GM23338 (cell line): ENCODE measurements at regions not wholly inside any gene's neighbourhood (a gene's known extent, or its start where the extent isn't known, plus 50 kb on each side); places are given as distances from the start of the nearest gene placed in this dataset.

Source experiments
- ATAC-seq: fragments of 200-7000 bp; cut with Tn5 transposase; 3 replicates; pipeline ENCODE4 v1.9.1; 2020
- DNase-seq: peaks from one replicate; pipeline ENCODE4 v3.0.0-alpha.2; 2015; ENCODE audit warnings: low spot score
- H2AFZ ChIP-seq: fragments of 200-600 bp; sonication (generic); 2 replicates; pipeline ENCODE4 v1.8.0; 2016; ENCODE audit warnings: antibody characterized with exemption, mild to moderate bottlenecking, moderate library complexity
- H3F3A ChIP-seq: fragments of 200-600 bp; sonication (generic); replicated peaks from 2 replicates; pipeline ENCODE4 v1.8.0; 2017; ENCODE audit warnings: antibody characterized with exemption, mixed run types, low read depth
- H3K27ac ChIP-seq: fragments of 200-600 bp; sonication (generic); 2 replicates; pipeline ENCODE4 v1.6.1; 2016; ENCODE audit warnings: low read depth
- H3K27me3 ChIP-seq: fragments of 200-600 bp; sonication (generic); 2 replicates; pipeline ENCODE4 v1.8.0; 2016; ENCODE audit warnings: mild to moderate bottlenecking, mixed run types, moderate library complexity; ENCODE audit not compliant: insufficient read depth
- H3K36me3 ChIP-seq: fragments of 200-600 bp; sonication (generic); 2 replicates; pipeline ENCODE4 v1.8.0; 2016; ENCODE audit warnings: mild to moderate bottlenecking; ENCODE audit not compliant: insufficient read depth
- H3K4me1 ChIP-seq: fragments of 200-600 bp; sonication (generic); 2 replicates; pipeline ENCODE4 v1.8.0; 2016; ENCODE audit warnings: mild to moderate bottlenecking, moderate library complexity; ENCODE audit not compliant: insufficient read depth
- H3K4me2 ChIP-seq: fragments of 200-600 bp; sonication (generic); 2 replicates; pipeline ENCODE4 v1.7.1; 2017; ENCODE audit warnings: mixed run types
- H3K4me3 ChIP-seq: fragments of 200-600 bp; sonication (generic); 2 replicates; pipeline ENCODE4 v1.6.1; 2016; ENCODE audit warnings: mixed run types
- H3K79me2 ChIP-seq: fragments of 200-600 bp; sonication (generic); replicated peaks from 2 replicates; pipeline ENCODE4 v1.8.0; 2017; ENCODE audit warnings: mild to moderate bottlenecking; ENCODE audit not compliant: insufficient read depth
- H3K9me2 ChIP-seq: fragments of 200-600 bp; sonication (generic); 2 replicates; pipeline ENCODE4 v1.8.0; 2017; ENCODE audit not compliant: insufficient read depth
- H4K20me1 ChIP-seq: fragments of 200-600 bp; sonication (generic); replicated peaks from 2 replicates; pipeline ENCODE4 v1.8.0; 2017; ENCODE audit warnings: mild to moderate bottlenecking; ENCODE audit not compliant: insufficient read depth
- H3K27ac Mint-ChIP-seq: 2 replicates; pipeline ENCODE4 v1.8.0; 2020; ENCODE audit warnings: inconsistent platforms, mild to moderate bottlenecking, moderate library complexity, mixed read lengths
- H3K27me3 Mint-ChIP-seq: 3 replicates; pipeline ENCODE4 v1.8.0; 2022; ENCODE audit warnings: low read depth, mild to moderate bottlenecking, moderate library complexity, mixed read lengths, inconsistent platforms; ENCODE audit not compliant: insufficient read depth, poor library complexity
- H3K36me3 Mint-ChIP-seq: 3 replicates; pipeline ENCODE4 v1.8.0; 2021; ENCODE audit warnings: low read depth, mild to moderate bottlenecking, inconsistent platforms, moderate library complexity, mixed read lengths
- H3K4me1 Mint-ChIP-seq: 3 replicates; pipeline ENCODE4 v1.8.0; 2020; ENCODE audit warnings: mild to moderate bottlenecking, inconsistent platforms, mixed read lengths
- H3K4me3 Mint-ChIP-seq: 3 replicates; pipeline ENCODE4 v1.8.0; 2021; ENCODE audit warnings: moderate library complexity, mild to moderate bottlenecking, inconsistent platforms, mixed read lengths
- H3K9me3 Mint-ChIP-seq: 3 replicates; pipeline ENCODE4 v1.8.0; 2020; ENCODE audit warnings: moderate library complexity, mild to moderate bottlenecking, inconsistent platforms, mixed read lengths
- CREB1 ChIP-seq: fragments of 250-450 bp; sonication (Bioruptor Pico); IDR thresholded peaks from 2 replicates; pipeline ENCODE4 v1.5.0; 2020; ENCODE audit warnings: low read depth, mild to moderate bottlenecking, moderate library complexity
- CTCF ChIP-seq, 2 experiments: fragments of 200-600 bp in 1 of 2; sonication (generic) in 1 of 2; conservative IDR thresholded peaks; 2 replicates each; pipeline versions ENCODE4 v1.5.1 to v1.6.1; 2016 to 2017; ENCODE audit warnings: antibody characterized with exemption in 2 of 2, low read depth in 2 of 2, mild to moderate bottlenecking in 2 of 2, moderate library complexity in 1 of 2
- EZH2phosphoT487 ChIP-seq: fragments of 200-600 bp; sonication (generic); IDR thresholded peaks from one replicate; pipeline ENCODE4 v1.8.1; 2018; ENCODE audit warnings: antibody characterized with exemption; ENCODE audit not compliant: unreplicated experiment
- JUNB ChIP-seq: IDR thresholded peaks from one replicate; pipeline ENCODE4 v1.6.1; 2016; ENCODE audit warnings: antibody characterized with exemption; ENCODE audit not compliant: unreplicated experiment
- REST ChIP-seq: IDR thresholded peaks from one replicate; pipeline ENCODE4 v1.6.1; 2018; ENCODE audit warnings: antibody characterized with exemption; ENCODE audit not compliant: unreplicated experiment
- STAT1 ChIP-seq: IDR thresholded peaks from one replicate; pipeline ENCODE4 v1.6.1; 2016; ENCODE audit warnings: antibody characterized with exemption; ENCODE audit not compliant: unreplicated experiment
- ZNF331 ChIP-seq: fragments of 250-450 bp; sonication (Bioruptor Pico); IDR thresholded peaks from 2 replicates; pipeline ENCODE4 v1.5.0; 2020; ENCODE audit warnings: low read depth, mild to moderate bottlenecking, moderate library complexity

GRCh38 chr12:25845415-25845814 lies 113.1 kb upstream of the RASSF8 start:
- no peaks in the 10 kb centered on the region for H3K9me2 ChIP-seq
- H3K36me3 Mint-ChIP-seq, result no peaks in the 10 kb centered on the region
- TF ChIP-seq REST, result no peak
- no peak for TF ChIP-seq CREB1
- TF ChIP-seq CTCF (conservative IDR thresholded peaks at IDR 0.05; ENCODE audit: low read depth in 2 of 2), result no peak
- H3K4me1 Mint-ChIP-seq, result peaks cover 14% of the 10 kb centered on the region; the same call in 2 of the 3 replicates
- no peaks in the 10 kb centered on the region for H4K20me1 ChIP-seq
- no peaks in the 10 kb centered on the region for H3K27me3 Mint-ChIP-seq
- no peaks in the 10 kb centered on the region for H3K79me2 ChIP-seq
- H3K4me3 ChIP-seq, result no peak overlapping the region
- no peak overlapping the region for H2AFZ ChIP-seq
- no peak for DNase-seq
- H3K27me3 ChIP-seq, result no peaks in the 10 kb centered on the region
- ATAC-seq, result no peak
- H3K27ac ChIP-seq, result no peak overlapping the region
- peaks cover 10% of the 10 kb centered on the region for H3K4me1 ChIP-seq
- H3K27ac Mint-ChIP-seq, result no peak overlapping the region
- no peaks in the 10 kb centered on the region for H3K9me3 Mint-ChIP-seq
- H3F3A ChIP-seq, result no peaks in the 10 kb centered on the region
- no peak overlapping the region for H3K4me3 Mint-ChIP-seq
- no peaks in the 10 kb centered on the region for H3K36me3 ChIP-seq
- no peak overlapping the region for H3K4me2 ChIP-seq

DNA sequence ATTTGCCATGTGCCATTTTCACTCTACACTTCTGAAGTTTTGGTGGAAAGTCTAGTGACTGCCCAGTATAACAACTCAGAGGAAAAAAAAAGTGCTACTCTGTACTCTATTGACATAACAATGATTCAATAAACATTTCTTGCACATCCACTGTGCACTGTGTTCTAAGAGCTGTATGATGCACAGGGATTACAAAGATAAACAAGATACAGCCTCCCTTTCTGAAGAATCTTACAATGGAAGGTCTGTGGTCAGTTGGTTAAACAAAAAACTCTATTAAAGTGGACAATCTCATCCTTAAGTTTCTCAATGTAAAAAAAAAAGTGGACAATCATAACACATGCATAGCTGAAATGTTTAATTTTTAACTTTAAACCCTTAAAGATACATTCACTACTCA lies 105.7 kb upstream of the RASSF8 start:
- Histone ChIP-seq H3F3A (no peaks in the 10 kb centered on the region), H3K36me3 (no peaks in the 10 kb centered on the region), H3K79me2 (no peaks in the 10 kb centered on the region), H3K4me3 (no peak overlapping the region), H3K4me1 (no peaks in the 10 kb centered on the region), H3K27me3 (no peaks in the 10 kb centered on the region), H3K9me2 (no peaks in the 10 kb centered on the region), H3K27ac (no peak overlapping the region), H2AFZ (no peak overlapping the region), H4K20me1 (no peaks in the 10 kb centered on the region), H3K4me2 (no peak overlapping the region)
- H3K36me3 Mint-ChIP-seq, result no peaks in the 10 kb centered on the region
- DNase-seq, result no peak
- 0 out of 3 replicates have a peak, but pooled peaks cover 3% of the 10 kb centered on the region for H3K4me1 Mint-ChIP-seq
- TF ChIP-seq ZNF331, result no peak
- TF ChIP-seq JUNB, result no peak
- TF ChIP-seq EZH2phosphoT487, result no peak
- no peak for TF ChIP-seq STAT1
- H3K9me3 Mint-ChIP-seq, result no peaks in the 10 kb centered on the region; the same call in 2 of the 3 replicates
- H3K27ac Mint-ChIP-seq, result no peak overlapping the region
- ATAC-seq, result no peak
- H3K4me3 Mint-ChIP-seq, result no peak overlapping the region
- H3K27me3 Mint-ChIP-seq, result no peaks in the 10 kb centered on the region
